Peyer's patch (tissue), 4 donors: ENCODE measurements at regions not wholly inside any gene's neighbourhood (a gene's known extent, or its start where the extent isn't known, plus 50 kb on each side); places are given as distances from the start of the nearest gene placed in this dataset.

Experiments used
- DNase-seq, 3 donors: peaks; one replicate each; pipeline ENCODE4 v3.0.0-alpha.2; 2017 to 2019
- H3K27ac ChIP-seq, 4 donors: fragments of 200-600 bp; sonication (generic); one replicate each; pipeline ENCODE4 v1.5.1; 2016 to 2019
- H3K27me3 ChIP-seq, 2 donors: fragments of 200-600 bp; sonication (generic); one replicate each; pipeline ENCODE4 v1.5.1; 2019
- H3K36me3 ChIP-seq, 3 donors: fragments of 200-600 bp; sonication (generic); one replicate each; pipeline ENCODE4 v1.5.1; 2016 to 2019
- H3K4me1 ChIP-seq, 4 donors: fragments of 200-600 bp; sonication (generic); one replicate each; pipeline ENCODE4 v1.5.1; 2016 to 2019
- H3K4me3 ChIP-seq, 4 donors: fragments of 200-600 bp; sonication (generic); 1 replicate in 3 of 4; 2 replicates in 1 of 4; pipeline ENCODE4 v1.5.1; 2016 to 2019; ENCODE audit warnings: mild to moderate bottlenecking in 1 of 4
- H3K9me3 ChIP-seq, 4 donors: fragments of 200-600 bp; sonication (generic); one replicate each; pipeline ENCODE4 v1.5.1; 2016 to 2019; ENCODE audit warnings: mild to moderate bottlenecking in 1 of 4
- POLR2A ChIP-seq, 2 donors: fragments of 450-650 bp; IDR thresholded peaks; one replicate each; pipeline ENCODE4 v1.5.1; 2017; ENCODE audit warnings: antibody characterized with exemption in 2 of 2, mild to moderate bottlenecking in 2 of 2, moderate library complexity in 2 of 2
- TF ChIP-seq, protein P1 (sequence below), 6 experiments: fragments of 450-650 bp in 4 of 6; fragments of 200-600 bp in 2 of 6; sonication (generic) in 1 of 6; IDR thresholded peaks; one replicate each; pipeline ENCODE4 v1.5.1; 2017 to 2019; ENCODE audit warnings: antibody characterized with exemption in 6 of 6, mild to moderate bottlenecking in 3 of 6, moderate library complexity in 1 of 6

DNA sequence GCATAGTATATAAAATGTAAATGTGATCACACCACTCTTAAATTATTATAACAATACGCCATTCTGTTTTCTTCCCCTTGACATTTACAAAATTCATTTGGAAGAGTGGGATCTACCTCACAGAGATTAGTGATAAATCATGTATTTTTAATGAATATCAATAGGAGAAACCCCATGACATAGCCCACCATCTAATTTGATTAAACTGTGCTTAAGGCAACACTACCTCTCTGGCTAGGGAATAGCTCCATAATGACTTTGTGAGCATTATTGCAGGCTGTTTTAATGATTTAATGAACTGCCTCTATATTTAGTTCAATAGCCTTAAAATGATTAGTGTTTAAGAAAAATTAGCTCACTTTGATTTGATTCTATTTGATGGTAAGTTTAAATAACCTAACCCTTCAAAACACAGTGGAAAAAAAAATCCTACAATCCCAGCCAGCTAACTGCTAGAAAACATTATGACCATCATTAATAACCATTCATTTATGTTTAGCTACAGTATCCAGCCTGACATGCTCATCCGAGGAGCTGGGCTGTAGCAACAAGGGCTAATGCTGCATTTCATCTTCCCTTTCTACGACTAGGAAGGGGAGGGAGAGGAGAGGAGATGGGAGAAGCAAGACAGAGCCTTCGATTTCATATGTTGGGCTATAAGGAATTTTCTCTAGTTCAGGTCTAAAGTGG lies 75.3 kb upstream of the BCL11A start:
- TF ChIP-seq, protein P1, sequence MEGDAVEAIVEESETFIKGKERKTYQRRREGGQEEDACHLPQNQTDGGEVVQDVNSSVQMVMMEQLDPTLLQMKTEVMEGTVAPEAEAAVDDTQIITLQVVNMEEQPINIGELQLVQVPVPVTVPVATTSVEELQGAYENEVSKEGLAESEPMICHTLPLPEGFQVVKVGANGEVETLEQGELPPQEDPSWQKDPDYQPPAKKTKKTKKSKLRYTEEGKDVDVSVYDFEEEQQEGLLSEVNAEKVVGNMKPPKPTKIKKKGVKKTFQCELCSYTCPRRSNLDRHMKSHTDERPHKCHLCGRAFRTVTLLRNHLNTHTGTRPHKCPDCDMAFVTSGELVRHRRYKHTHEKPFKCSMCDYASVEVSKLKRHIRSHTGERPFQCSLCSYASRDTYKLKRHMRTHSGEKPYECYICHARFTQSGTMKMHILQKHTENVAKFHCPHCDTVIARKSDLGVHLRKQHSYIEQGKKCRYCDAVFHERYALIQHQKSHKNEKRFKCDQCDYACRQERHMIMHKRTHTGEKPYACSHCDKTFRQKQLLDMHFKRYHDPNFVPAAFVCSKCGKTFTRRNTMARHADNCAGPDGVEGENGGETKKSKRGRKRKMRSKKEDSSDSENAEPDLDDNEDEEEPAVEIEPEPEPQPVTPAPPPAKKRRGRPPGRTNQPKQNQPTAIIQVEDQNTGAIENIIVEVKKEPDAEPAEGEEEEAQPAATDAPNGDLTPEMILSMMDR (IDR thresholded peaks at IDR 0.05): no peak
- no peak for TF ChIP-seq POLR2A (IDR thresholded peaks at IDR 0.05)
- H3K36me3 ChIP-seq: no peaks in the 10 kb centered on the region
- H3K27ac ChIP-seq: no peak overlapping the region
- no peaks in the 10 kb centered on the region for H3K4me1 ChIP-seq
- no peak for DNase-seq
- no peaks in the 10 kb centered on the region for H3K9me3 ChIP-seq
- no peaks in the 10 kb centered on the region for H3K27me3 ChIP-seq
- H3K4me3 ChIP-seq: no peak overlapping the region

DNA sequence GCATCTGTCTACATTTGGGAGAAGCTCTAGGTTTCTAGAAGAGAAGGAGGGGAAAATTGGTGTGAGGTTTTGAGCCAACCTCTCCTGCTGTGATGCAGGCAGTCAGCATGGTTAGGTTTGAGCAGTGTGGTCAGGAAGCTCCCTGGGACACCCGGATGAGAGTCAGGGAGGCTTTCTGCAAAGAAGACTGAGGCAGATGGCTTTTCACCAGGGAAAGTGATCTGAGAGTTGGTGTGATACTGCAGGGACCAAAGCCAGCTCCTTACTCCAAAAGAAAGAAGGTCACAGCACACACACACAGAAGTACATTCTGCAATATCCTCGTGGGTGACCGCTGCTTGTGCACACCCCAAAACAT lies 75.8 kb upstream of the BCL11A start:
- Histone ChIP-seq H3K4me1 (no peaks in the 10 kb centered on the region), H3K27ac (no peak overlapping the region), H3K9me3 (no peaks in the 10 kb centered on the region), H3K4me3 (no peak overlapping the region), H3K27me3 (no peaks in the 10 kb centered on the region), H3K36me3 (no peaks in the 10 kb centered on the region)
- no peak for DNase-seq
- TF ChIP-seq, protein P1 (IDR thresholded peaks at IDR 0.05): no peak
- TF ChIP-seq POLR2A (IDR thresholded peaks at IDR 0.05): no peak

GRCh38 chr2:60629801-60630385 lies 76.4 kb upstream of the BCL11A start:
- Histone ChIP-seq H3K36me3 (no peaks in the 10 kb centered on the region), H3K27me3 (no peaks in the 10 kb centered on the region), H3K9me3 (no peaks in the 10 kb centered on the region), H3K27ac (no peak overlapping the region), H3K4me3 (no peak overlapping the region), H3K4me1 (no peaks in the 10 kb centered on the region)
- no peak for DNase-seq
- TF ChIP-seq, protein P1 (IDR thresholded peaks at IDR 0.05): no peak
- no peak for TF ChIP-seq POLR2A (IDR thresholded peaks at IDR 0.05)

DNA sequence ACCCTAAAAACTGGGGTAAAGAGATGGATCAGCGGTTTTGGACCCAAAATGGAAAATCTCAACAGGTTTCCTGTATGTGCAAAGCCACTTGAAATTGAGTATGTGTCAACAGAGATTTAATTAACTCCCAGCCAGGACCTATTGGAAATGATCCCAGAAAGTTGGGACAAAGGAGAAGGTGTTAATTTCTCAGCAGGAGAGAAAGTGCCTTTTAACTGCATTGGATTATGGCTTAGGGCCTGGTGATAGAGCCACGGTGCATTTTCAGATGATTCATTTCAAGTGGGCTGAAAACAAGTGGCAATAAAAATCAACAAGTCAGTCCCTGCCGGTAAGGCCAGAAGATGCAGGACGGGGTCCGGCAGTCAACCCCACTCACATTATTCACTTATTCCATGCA lies 80.2 kb upstream of the BCL11A start:
- H3K36me3 ChIP-seq: no peaks in the 10 kb centered on the region

DNA sequence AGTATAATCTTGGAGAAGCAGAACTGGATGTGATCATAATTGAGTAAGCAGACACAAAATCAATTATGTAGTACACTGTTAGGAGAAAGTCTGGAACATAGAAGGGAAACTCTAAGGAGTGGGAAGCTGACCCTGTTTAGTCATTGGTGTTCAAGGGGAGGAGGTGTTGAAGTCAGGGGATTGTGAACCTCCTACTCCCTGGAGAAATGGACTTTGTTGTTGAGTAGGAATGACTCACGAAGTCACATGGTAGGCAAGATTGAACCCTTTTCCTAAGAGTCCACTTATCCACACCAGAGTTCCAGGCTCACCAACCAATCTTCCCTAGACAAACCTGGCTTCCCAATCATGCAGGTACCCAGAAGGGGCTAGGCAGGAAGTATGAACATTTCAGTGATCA lies 81.0 kb upstream of the BCL11A start:
- Histone ChIP-seq H3K4me3 (no peak overlapping the region), H3K36me3 (no peaks in the 10 kb centered on the region), H3K4me1 (no peaks in the 10 kb centered on the region), H3K27me3 (no peaks in the 10 kb centered on the region), H3K9me3 (no peaks in the 10 kb centered on the region), H3K27ac (no peak overlapping the region)
- no peak for DNase-seq
- no peak for TF ChIP-seq POLR2A (IDR thresholded peaks at IDR 0.05)
- TF ChIP-seq, protein P1 (IDR thresholded peaks at IDR 0.05): no peak

More for the DNA sequence above, 80.2 kb upstream of the BCL11A start:
- no peak for DNase-seq
- no peaks in the 10 kb centered on the region for H3K27me3 ChIP-seq
- no peaks in the 10 kb centered on the region for H3K4me1 ChIP-seq
- TF ChIP-seq POLR2A (IDR thresholded peaks at IDR 0.05): no peak
- TF ChIP-seq, protein P1 (IDR thresholded peaks at IDR 0.05): no peak
- no peak overlapping the region for H3K27ac ChIP-seq
- no peak overlapping the region for H3K4me3 ChIP-seq
- H3K9me3 ChIP-seq: no peaks in the 10 kb centered on the region
